ENCODE measurements at regions not wholly inside any gene's neighbourhood (a gene's known extent, or its start where the extent isn't known, plus 50 kb on each side); places are given as distances from the start of the nearest gene placed in this dataset.

- no peak for TF ChIP-seq CTCF (IDR thresholded peaks at IDR 0.05; ENCODE audit: low read depth, low read length, missing input control)
- no peak for TF ChIP-seq SP1 (IDR thresholded peaks at IDR 0.05)
- no peak for TF ChIP-seq FOXA1 (IDR thresholded peaks at IDR 0.05)
- TF ChIP-seq ZBTB33 (IDR thresholded peaks at IDR 0.05), result no peak
- no peak for TF ChIP-seq MAX (IDR thresholded peaks at IDR 0.05)
- TF ChIP-seq REST (IDR thresholded peaks at IDR 0.05), result no peak
- no peak for TF ChIP-seq EGR1 (IDR thresholded peaks at IDR 0.05; ENCODE audit: low read depth in 2 of 2)
- no peak for TF ChIP-seq ATF3 (IDR thresholded peaks at IDR 0.05)
- no peak for TF ChIP-seq RAD21 (IDR thresholded peaks at IDR 0.05)
- no peak for TF ChIP-seq TAF1 (conservative IDR thresholded peaks at IDR 0.05)
- no peak for TF ChIP-seq RXRA (IDR thresholded peaks at IDR 0.05)
- TF ChIP-seq GABPA (IDR thresholded peaks at IDR 0.05 in 1 of 2, conservative IDR thresholded peaks at IDR 0.05 in 1 of 2), result no peak
Measured at GRCh38 chr18:1020731-1021344, 116.2 kb downstream of the ADCYAP1 start.
